HepG2 (cell line): ENCODE measurements at regions not wholly inside any gene's neighbourhood (a gene's known extent, or its start where the extent isn't known, plus 50 kb on each side); places are given as distances from the start of the nearest gene placed in this dataset.
A peak's percentile ranks its signal among the peaks of the same experiment; 100 is the strongest.

Experiments used
- BCLAF1 ChIP-seq: fragments of 450-650 bp; IDR thresholded peaks from 2 replicates; pipeline ENCODE4 v1.6.1; 2017; ENCODE audit warnings: mild to moderate bottlenecking
- BORCS8-MEF2B ChIP-seq: sonication (generic); formaldehyde crosslinking; IDR thresholded peaks from 2 replicates; pipeline ENCODE4 v1.8.0; 2022; ENCODE audit warnings: mild to moderate bottlenecking, missing genetic modification reagents
- CEBPG ChIP-seq: IDR thresholded peaks from 2 replicates; pipeline ENCODE4 v1.6.1; 2016
- CTCF ChIP-seq: sonication (generic); formaldehyde crosslinking; IDR thresholded peaks from 2 replicates; pipeline ENCODE4 v1.5.0; 2020; ENCODE audit warnings: mild to moderate bottlenecking, missing genetic modification reagents, moderate library complexity
- DNMT1 ChIP-seq: sonication (generic); formaldehyde crosslinking; IDR thresholded peaks from 2 replicates; pipeline ENCODE4 v1.5.1; 2020; ENCODE audit warnings: mild to moderate bottlenecking, missing genetic modification reagents
- GMEB2 ChIP-seq: IDR thresholded peaks from 2 replicates; pipeline ENCODE4 v1.6.1; 2016; ENCODE audit warnings: missing biosample characterization, missing genetic modification reagents, low read depth
- KAT8 ChIP-seq: IDR thresholded peaks from 2 replicates; pipeline ENCODE4 v1.6.1; 2016; ENCODE audit warnings: missing genetic modification reagents, missing compliant biosample characterization
- MED8 ChIP-seq: sonication (generic); formaldehyde crosslinking; IDR thresholded peaks from 2 replicates; pipeline ENCODE4 v1.8.1; 2023; ENCODE audit warnings: mild to moderate bottlenecking, missing genetic modification reagents; ENCODE audit not compliant: insufficient replicate concordance
- NBN ChIP-seq: fragments of 450-650 bp; conservative IDR thresholded peaks from 2 replicates; pipeline ENCODE4 v1.6.1; 2017
- NKX3-1 ChIP-seq: sonication (generic); formaldehyde crosslinking; IDR thresholded peaks from 2 replicates; pipeline ENCODE4 v1.5.0; 2020; ENCODE audit warnings: missing genetic modification reagents
- NR2F1 ChIP-seq, 2 experiments: fragments of 450-650 bp in 1 of 2; formaldehyde crosslinking in 1 of 2; IDR thresholded peaks; 2 replicates each; pipeline versions ENCODE4 v1.5.0 to v1.6.1; 2016 to 2020; ENCODE audit warnings: mild to moderate bottlenecking in 1 of 2, missing compliant biosample characterization in 1 of 2, missing genetic modification reagents in 1 of 2, moderate library complexity in 1 of 2
- PHF8 ChIP-seq: sonication (generic); formaldehyde crosslinking; IDR thresholded peaks from 2 replicates; pipeline ENCODE4 v1.5.0; 2020; ENCODE audit warnings: missing genetic modification reagents
- REL ChIP-seq: sonication (generic); formaldehyde crosslinking; conservative IDR thresholded peaks from 2 replicates; pipeline ENCODE4 v1.8.0; 2022; ENCODE audit warnings: mild to moderate bottlenecking, missing genetic modification reagents, moderate library complexity
- RFX1 ChIP-seq: fragments of 450-650 bp; IDR thresholded peaks from 2 replicates; pipeline ENCODE4 v1.6.1; 2017
- SNRNP70 ChIP-seq: fragments of 200-400 bp; formaldehyde crosslinking; IDR thresholded peaks from 2 replicates; pipeline ENCODE4 v1.6.1; 2017; ENCODE audit warnings: mild to moderate bottlenecking, low read depth, low read length, moderate library complexity
- ZFP90 ChIP-seq: sonication (generic); formaldehyde crosslinking; IDR thresholded peaks from 2 replicates; pipeline ENCODE4 v1.8.0; 2022; ENCODE audit warnings: missing genetic modification reagents, mild to moderate bottlenecking, inconsistent platforms, borderline replicate concordance
- ZHX1 ChIP-seq: sonication (generic); formaldehyde crosslinking; IDR thresholded peaks from 2 replicates; pipeline ENCODE4 v1.8.1; 2022; ENCODE audit warnings: low read depth, mild to moderate bottlenecking, missing genetic modification reagents
- ZNF101 ChIP-seq: sonication (generic); formaldehyde crosslinking; IDR thresholded peaks from 2 replicates; pipeline ENCODE4 v1.4.0; 2020; ENCODE audit warnings: mild to moderate bottlenecking, low read depth, missing genetic modification reagents, borderline replicate concordance
- ZNF629 ChIP-seq: sonication (generic); formaldehyde crosslinking; conservative IDR thresholded peaks from 2 replicates; pipeline ENCODE4 v1.5.0; 2020; ENCODE audit warnings: missing genetic modification reagents
- ZNF737 ChIP-seq: sonication (generic); formaldehyde crosslinking; IDR thresholded peaks from 2 replicates; pipeline ENCODE4 v1.5.0; 2020; ENCODE audit warnings: missing genetic modification reagents, mild to moderate bottlenecking, borderline replicate concordance
- ZNF83 ChIP-seq: sonication (generic); formaldehyde crosslinking; IDR thresholded peaks from 2 replicates; pipeline ENCODE4 v1.4.0; 2020; ENCODE audit warnings: missing genetic modification reagents, mild to moderate bottlenecking, borderline replicate concordance
- TF ChIP-seq, protein P1 (sequence below): sonication (generic); formaldehyde crosslinking; IDR thresholded peaks from 2 replicates; pipeline ENCODE4 v1.8.1; 2022; ENCODE audit warnings: mild to moderate bottlenecking, missing genetic modification reagents

- no peak for TF ChIP-seq ZFP90
- 0 out of 4 replicates have a peak, but pooled peaks have one; percentile 13 to 36 for TF ChIP-seq NR2F1 (CRISPR knock-in tag; IDR thresholded peaks at IDR 0.05)
- TF ChIP-seq CEBPG (CRISPR knock-in tag): no peak
- TF ChIP-seq NKX3-1 (CRISPR knock-in tag): no peak
- no peak for TF ChIP-seq ZNF629
- TF ChIP-seq RFX1: no peak
- TF ChIP-seq, protein P1, sequence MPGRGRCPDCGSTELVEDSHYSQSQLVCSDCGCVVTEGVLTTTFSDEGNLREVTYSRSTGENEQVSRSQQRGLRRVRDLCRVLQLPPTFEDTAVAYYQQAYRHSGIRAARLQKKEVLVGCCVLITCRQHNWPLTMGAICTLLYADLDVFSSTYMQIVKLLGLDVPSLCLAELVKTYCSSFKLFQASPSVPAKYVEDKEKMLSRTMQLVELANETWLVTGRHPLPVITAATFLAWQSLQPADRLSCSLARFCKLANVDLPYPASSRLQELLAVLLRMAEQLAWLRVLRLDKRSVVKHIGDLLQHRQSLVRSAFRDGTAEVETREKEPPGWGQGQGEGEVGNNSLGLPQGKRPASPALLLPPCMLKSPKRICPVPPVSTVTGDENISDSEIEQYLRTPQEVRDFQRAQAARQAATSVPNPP: no peak
- no peak for TF ChIP-seq NBN
- TF ChIP-seq BORCS8-MEF2B (CRISPR knock-in tag): no peak
- no peak for TF ChIP-seq BCLAF1
- no peak for TF ChIP-seq ZNF101 (CRISPR knock-in tag)
- TF ChIP-seq MED8: no peak
- TF ChIP-seq ZNF737 (CRISPR knock-in tag): no peak
- no peak for TF ChIP-seq KAT8 (CRISPR knock-in tag)
- no peak for TF ChIP-seq ZHX1 (CRISPR knock-in tag)
- TF ChIP-seq SNRNP70: no peak
- no peak for TF ChIP-seq DNMT1 (CRISPR knock-in tag)
- TF ChIP-seq CTCF (CRISPR knock-in tag): peak; percentile 28
- no peak for TF ChIP-seq GMEB2 (CRISPR knock-in tag)
- TF ChIP-seq REL: no peak
- TF ChIP-seq PHF8 (CRISPR knock-in tag): no peak
- no peak for TF ChIP-seq ZNF83 (CRISPR knock-in tag)
These were observed 172.5 kb upstream of the GJB5 start (continued) for GRCh38 chr1:34582356-34582755.
